ENCODE measurements at regions not wholly inside any gene's neighbourhood (a gene's known extent, or its start where the extent isn't known, plus 50 kb on each side); places are given as distances from the start of the nearest gene placed in this dataset.
"Not testable (repeated sequence)": the region's sequence is repeated elsewhere in the genome, so short reads cannot be mapped to it uniquely, and the experiment has no call there.

GRCh38 chr15:22258009-22258397 lies 177.7 kb downstream of the OR4M2 start:
- no peak overlapping the region for H3K4me3 ChIP-seq (ENCODE audit: low read length)
- H3K27ac ChIP-seq (ENCODE audit: low read length) = no peak overlapping the region
- H3K27me3 ChIP-seq (ENCODE audit: control insufficient read depth, insufficient read depth, low read length) = no peaks in the 10 kb centered on the region
- no peak overlapping the region for H3K9ac ChIP-seq (ENCODE audit: low read length)
- no peaks in the 10 kb centered on the region for H3K4me1 ChIP-seq (ENCODE audit: control insufficient read depth, low read depth, low read length)
- H3K36me3 ChIP-seq (ENCODE audit: control insufficient read depth, low read depth, low read length) = no peaks in the 10 kb centered on the region
- peaks cover 50% of the 10 kb centered on the region for H3K9me3 ChIP-seq (ENCODE audit: control insufficient read depth, low read depth, low read length)

GRCh38 chr15:22258398-22259150 lies 178.2 kb downstream of the OR4M2 start:
- no peak overlapping the region for H3K4me3 ChIP-seq (ENCODE audit: low read length)
- no peak overlapping the region for H3K27ac ChIP-seq (ENCODE audit: low read length)
- no peaks in the 10 kb centered on the region for H3K36me3 ChIP-seq (ENCODE audit: control insufficient read depth, low read depth, low read length)
- peaks cover 49% of the 10 kb centered on the region for H3K9me3 ChIP-seq (ENCODE audit: control insufficient read depth, low read depth, low read length)
- no peaks in the 10 kb centered on the region for H3K27me3 ChIP-seq (ENCODE audit: control insufficient read depth, insufficient read depth, low read length)
- H3K4me1 ChIP-seq (ENCODE audit: control insufficient read depth, low read depth, low read length) = no peaks in the 10 kb centered on the region
- H3K9ac ChIP-seq (ENCODE audit: low read length) = no peak overlapping the region

- not testable (repeated sequence) for H3K27ac ChIP-seq (ENCODE audit: low read length); H3K9ac ChIP-seq (ENCODE audit: low read length); H3K27me3 ChIP-seq (ENCODE audit: control insufficient read depth, insufficient read depth, low read length); H3K4me3 ChIP-seq (ENCODE audit: low read length); H3K36me3 ChIP-seq (ENCODE audit: control insufficient read depth, low read depth, low read length); H3K4me1 ChIP-seq (ENCODE audit: control insufficient read depth, low read depth, low read length)
- peaks cover 50% of the 10 kb centered on the region for H3K9me3 ChIP-seq (ENCODE audit: control insufficient read depth, low read depth, low read length)
Observed at GRCh38 chr15:22259151-22259750, 178.9 kb downstream of the OR4M2 start.

- Histone ChIP-seq H3K27me3 (ENCODE audit: control insufficient read depth, insufficient read depth, low read length) (no peaks in the 10 kb centered on the region), H3K36me3 (ENCODE audit: control insufficient read depth, low read depth, low read length) (no peaks in the 10 kb centered on the region), H3K4me1 (ENCODE audit: control insufficient read depth, low read depth, low read length) (no peaks in the 10 kb centered on the region), H3K9me3 (ENCODE audit: control insufficient read depth, low read depth, low read length) (peaks cover 52% of the 10 kb centered on the region), H3K4me3 (ENCODE audit: low read length) (no peak overlapping the region), H3K27ac (ENCODE audit: low read length) (no peak overlapping the region), H3K9ac (ENCODE audit: low read length) (no peak overlapping the region)
Observed at GRCh38 chr15:22259881-22260421, 179.6 kb downstream of the OR4M2 start.

- no peaks in the 10 kb centered on the region for H3K4me1 ChIP-seq (ENCODE audit: control insufficient read depth, low read depth, low read length)
- no peaks in the 10 kb centered on the region for H3K36me3 ChIP-seq (ENCODE audit: control insufficient read depth, low read depth, low read length)
- no peak overlapping the region for H3K9ac ChIP-seq (ENCODE audit: low read length)
- H3K9me3 ChIP-seq (ENCODE audit: control insufficient read depth, low read depth, low read length) = peaks cover 72% of the 10 kb centered on the region
- H3K27me3 ChIP-seq (ENCODE audit: control insufficient read depth, insufficient read depth, low read length) = no peaks in the 10 kb centered on the region
- no peak overlapping the region for H3K4me3 ChIP-seq (ENCODE audit: low read length)
- no peak overlapping the region for H3K27ac ChIP-seq (ENCODE audit: low read length)
Observed at GRCh38 chr15:22262613-22263020, 182.3 kb downstream of the OR4M2 start.

GRCh38 chr15:22263738-22264137 lies 183.4 kb downstream of the OR4M2 start:
- Histone ChIP-seq H3K4me1 (ENCODE audit: control insufficient read depth, low read depth, low read length) (no peaks in the 10 kb centered on the region), H3K9me3 (ENCODE audit: control insufficient read depth, low read depth, low read length) (peaks cover 73% of the 10 kb centered on the region)

GRCh38 chr15:22264272-22264671 lies 183.9 kb downstream of the OR4M2 start:
- not testable (repeated sequence) for H3K4me1 ChIP-seq (ENCODE audit: control insufficient read depth, low read depth, low read length); H3K27me3 ChIP-seq (ENCODE audit: control insufficient read depth, insufficient read depth, low read length); H3K36me3 ChIP-seq (ENCODE audit: control insufficient read depth, low read depth, low read length); H3K4me3 ChIP-seq (ENCODE audit: low read length); H3K27ac ChIP-seq (ENCODE audit: low read length); H3K9ac ChIP-seq (ENCODE audit: low read length)
- H3K9me3 ChIP-seq (ENCODE audit: control insufficient read depth, low read depth, low read length) = peaks cover 79% of the 10 kb centered on the region

More at GRCh38 chr15:22263738-22264137, 183.4 kb downstream of the OR4M2 start:
- no peaks in the 10 kb centered on the region for H3K27me3 ChIP-seq (ENCODE audit: control insufficient read depth, insufficient read depth, low read length)
- H3K36me3 ChIP-seq (ENCODE audit: control insufficient read depth, low read depth, low read length) = no peaks in the 10 kb centered on the region
- no peak overlapping the region for H3K4me3 ChIP-seq (ENCODE audit: low read length)
- H3K9ac ChIP-seq (ENCODE audit: low read length) = no peak overlapping the region
- no peak overlapping the region for H3K27ac ChIP-seq (ENCODE audit: low read length)

GRCh38 chr15:22265056-22265945 lies 185.0 kb downstream of the OR4M2 start:
- Histone ChIP-seq H3K4me1 (ENCODE audit: control insufficient read depth, low read depth, low read length) (no peaks in the 10 kb centered on the region), H3K36me3 (ENCODE audit: control insufficient read depth, low read depth, low read length) (no peaks in the 10 kb centered on the region), H3K27ac (ENCODE audit: low read length) (no peak overlapping the region), H3K27me3 (ENCODE audit: control insufficient read depth, insufficient read depth, low read length) (no peaks in the 10 kb centered on the region), H3K9ac (ENCODE audit: low read length) (no peak overlapping the region), H3K9me3 (ENCODE audit: control insufficient read depth, low read depth, low read length) (peaks cover 76% of the 10 kb centered on the region), H3K4me3 (ENCODE audit: low read length) (no peak overlapping the region)

GRCh38 chr15:22265970-22266369 lies 185.6 kb downstream of the OR4M2 start:
- no peak overlapping the region for H3K27ac ChIP-seq (ENCODE audit: low read length)
- no peak overlapping the region for H3K9ac ChIP-seq (ENCODE audit: low read length)

GRCh38 chr15:22267761-22268160 lies 187.4 kb downstream of the OR4M2 start:
- Histone ChIP-seq H3K9me3 (ENCODE audit: control insufficient read depth, low read depth, low read length) (peaks cover 64% of the 10 kb centered on the region), H3K36me3 (ENCODE audit: control insufficient read depth, low read depth, low read length) (no peaks in the 10 kb centered on the region), H3K4me1 (ENCODE audit: control insufficient read depth, low read depth, low read length) (no peaks in the 10 kb centered on the region), H3K27me3 (ENCODE audit: control insufficient read depth, insufficient read depth, low read length) (no peaks in the 10 kb centered on the region), H3K4me3 (ENCODE audit: low read length) (no peak overlapping the region), H3K27ac (ENCODE audit: low read length) (no peak overlapping the region), H3K9ac (ENCODE audit: low read length) (no peak overlapping the region)

More at GRCh38 chr15:22265970-22266369, 185.6 kb downstream of the OR4M2 start:
- no peaks in the 10 kb centered on the region for H3K27me3 ChIP-seq (ENCODE audit: control insufficient read depth, insufficient read depth, low read length)
- no peak overlapping the region for H3K4me3 ChIP-seq (ENCODE audit: low read length)
- H3K4me1 ChIP-seq (ENCODE audit: control insufficient read depth, low read depth, low read length) = no peaks in the 10 kb centered on the region
- no peaks in the 10 kb centered on the region for H3K36me3 ChIP-seq (ENCODE audit: control insufficient read depth, low read depth, low read length)
- peaks cover 70% of the 10 kb centered on the region for H3K9me3 ChIP-seq (ENCODE audit: control insufficient read depth, low read depth, low read length)

- not testable (repeated sequence) for H3K27ac ChIP-seq (ENCODE audit: low read length); H3K27me3 ChIP-seq (ENCODE audit: control insufficient read depth, insufficient read depth, low read length); H3K36me3 ChIP-seq (ENCODE audit: control insufficient read depth, low read depth, low read length); H3K9ac ChIP-seq (ENCODE audit: low read length); H3K4me3 ChIP-seq (ENCODE audit: low read length); H3K4me1 ChIP-seq (ENCODE audit: control insufficient read depth, low read depth, low read length)
- H3K9me3 ChIP-seq (ENCODE audit: control insufficient read depth, low read depth, low read length) = peaks cover 61% of the 10 kb centered on the region
Observed at GRCh38 chr15:22268201-22268600, 187.9 kb downstream of the OR4M2 start.
